NCI-H1436 treated with DMSO at 0.1 percent for 48 hours (cell line): ENCODE measurements at regions not wholly inside any gene's neighbourhood (a gene's known extent, or its start where the extent isn't known, plus 50 kb on each side); places are given as distances from the start of the nearest gene placed in this dataset.
"Not testable (repeated sequence)": the region's sequence is repeated elsewhere in the genome, so short reads cannot be mapped to it uniquely, and the experiment has no call there.

Experiments
- DNase-seq: peaks from one replicate; lab custom pipeline; 2025; lab: John Stamatoyannopoulos, UW

- DNase-seq, result no peak
Observed at GRCh38 chr20:26216025-26216424, 519.4 kb upstream of the ZNF337 start.

- no peak for DNase-seq
Observed at GRCh38 chr20:26214991-26215390, 518.3 kb upstream of the ZNF337 start.

GRCh38 chr20:26209171-26209941 is 512.7 kb upstream of the ZNF337 start:
- no peak for DNase-seq

- DNase-seq, result no peak
Observed at GRCh38 chr20:26208296-26209091, 511.8 kb upstream of the ZNF337 start.

GRCh38 chr20:26207967-26208295 is 511.3 kb upstream of the ZNF337 start:
- not testable (repeated sequence) for DNase-seq

- no peak for DNase-seq
Observed at GRCh38 chr20:26207237-26207966, 510.7 kb upstream of the ZNF337 start.

GRCh38 chr20:26205350-26205749 is 508.7 kb upstream of the ZNF337 start:
- DNase-seq, result no peak

GRCh38 chr20:26201026-26201425 is 504.4 kb upstream of the ZNF337 start:
- not testable (repeated sequence) for DNase-seq

- not testable (repeated sequence) for DNase-seq
Observed at GRCh38 chr20:26187329-26187728, 490.7 kb upstream of the ZNF337 start.

- DNase-seq, result not testable (repeated sequence)
Observed at GRCh38 chr20:26183720-26184119, 487.1 kb upstream of the ZNF337 start.

GRCh38 chr20:26181364-26181763 is 484.7 kb upstream of the ZNF337 start:
- not testable (repeated sequence) for DNase-seq

GRCh38 chr20:26171875-26172274 is 475.2 kb upstream of the ZNF337 start:
- not testable (repeated sequence) for DNase-seq

GRCh38 chr20:26169506-26169905 is 472.9 kb upstream of the ZNF337 start:
- no peak for DNase-seq

GRCh38 chr20:26167499-26167898 is 470.8 kb upstream of the ZNF337 start:
- DNase-seq, result no peak

GRCh38 chr20:26163890-26164289 is 467.2 kb upstream of the ZNF337 start:
- no peak for DNase-seq

GRCh38 chr20:26163151-26163550 is 466.5 kb upstream of the ZNF337 start:
- DNase-seq, result not testable (repeated sequence)

GRCh38 chr20:26161741-26162140 is 465.1 kb upstream of the ZNF337 start:
- not testable (repeated sequence) for DNase-seq

- DNase-seq, result not testable (repeated sequence)
Observed at GRCh38 chr20:26160916-26161315, 464.3 kb upstream of the ZNF337 start.

- no peak for DNase-seq
Observed at GRCh38 chr20:26154224-26154623, 457.6 kb upstream of the ZNF337 start.

GRCh38 chr20:26135325-26136110 is 438.9 kb upstream of the ZNF337 start:
- no peak for DNase-seq

- no peak for DNase-seq
Observed at GRCh38 chr20:26134606-26135005, 438.0 kb upstream of the ZNF337 start.

- DNase-seq, result not testable (repeated sequence)
Observed at GRCh38 chr20:26133794-26134193, 437.1 kb upstream of the ZNF337 start.
